Ishikawa (cell line): ENCODE measurements at regions not wholly inside any gene's neighbourhood (a gene's known extent, or its start where the extent isn't known, plus 50 kb on each side); places are given as distances from the start of the nearest gene placed in this dataset.

Source experiments
- CEBPB ChIP-seq: IDR thresholded peaks from 2 replicates; pipeline ENCODE4 v1.6.1; 2012
- EP300 ChIP-seq: IDR thresholded peaks from 2 replicates; pipeline ENCODE4 v1.6.1; 2012; ENCODE audit warnings: borderline replicate concordance
- RAD21 ChIP-seq: IDR thresholded peaks from 2 replicates; pipeline ENCODE4 v1.6.1; 2012; ENCODE audit warnings: low read depth
- TAF1 ChIP-seq: IDR thresholded peaks from 2 replicates; pipeline ENCODE4 v1.6.1; 2012; ENCODE audit warnings: low read depth, mild to moderate bottlenecking
- TF ChIP-seq, protein P1 (sequence below): IDR thresholded peaks from 2 replicates; pipeline ENCODE4 v1.6.1; 2012; ENCODE audit warnings: low read depth, mild to moderate bottlenecking
- TF ChIP-seq, protein P2 (sequence below): IDR thresholded peaks from 2 replicates; pipeline ENCODE4 v1.6.1; 2012
- TF ChIP-seq, protein P3 (sequence below): IDR thresholded peaks from 2 replicates; pipeline ENCODE4 v1.6.1; 2012

DNA sequence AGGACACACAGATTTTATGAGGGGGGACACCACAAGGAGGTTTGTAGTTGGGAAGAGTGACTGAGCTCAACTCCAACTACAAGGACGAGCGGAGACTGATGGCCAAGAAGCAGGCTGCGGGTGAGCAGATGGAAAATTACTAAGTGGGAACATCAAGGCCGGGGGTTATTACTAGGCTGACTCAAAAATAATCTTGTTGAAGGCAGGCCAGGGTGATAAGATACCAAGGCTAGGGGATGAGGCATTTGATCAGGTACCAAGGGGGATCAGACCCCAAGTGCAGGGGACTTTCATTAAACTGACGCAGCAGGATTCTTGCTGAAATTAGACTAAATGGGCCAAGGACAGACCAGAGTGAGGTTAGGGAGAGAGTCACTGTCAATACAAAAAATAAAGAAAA, 119.4 kb upstream of the SORBS2 start:
- TF ChIP-seq CEBPB (no peak), TAF1 (no peak), EP300 (no peak), RAD21 (no peak)
- TF ChIP-seq, protein P1, sequence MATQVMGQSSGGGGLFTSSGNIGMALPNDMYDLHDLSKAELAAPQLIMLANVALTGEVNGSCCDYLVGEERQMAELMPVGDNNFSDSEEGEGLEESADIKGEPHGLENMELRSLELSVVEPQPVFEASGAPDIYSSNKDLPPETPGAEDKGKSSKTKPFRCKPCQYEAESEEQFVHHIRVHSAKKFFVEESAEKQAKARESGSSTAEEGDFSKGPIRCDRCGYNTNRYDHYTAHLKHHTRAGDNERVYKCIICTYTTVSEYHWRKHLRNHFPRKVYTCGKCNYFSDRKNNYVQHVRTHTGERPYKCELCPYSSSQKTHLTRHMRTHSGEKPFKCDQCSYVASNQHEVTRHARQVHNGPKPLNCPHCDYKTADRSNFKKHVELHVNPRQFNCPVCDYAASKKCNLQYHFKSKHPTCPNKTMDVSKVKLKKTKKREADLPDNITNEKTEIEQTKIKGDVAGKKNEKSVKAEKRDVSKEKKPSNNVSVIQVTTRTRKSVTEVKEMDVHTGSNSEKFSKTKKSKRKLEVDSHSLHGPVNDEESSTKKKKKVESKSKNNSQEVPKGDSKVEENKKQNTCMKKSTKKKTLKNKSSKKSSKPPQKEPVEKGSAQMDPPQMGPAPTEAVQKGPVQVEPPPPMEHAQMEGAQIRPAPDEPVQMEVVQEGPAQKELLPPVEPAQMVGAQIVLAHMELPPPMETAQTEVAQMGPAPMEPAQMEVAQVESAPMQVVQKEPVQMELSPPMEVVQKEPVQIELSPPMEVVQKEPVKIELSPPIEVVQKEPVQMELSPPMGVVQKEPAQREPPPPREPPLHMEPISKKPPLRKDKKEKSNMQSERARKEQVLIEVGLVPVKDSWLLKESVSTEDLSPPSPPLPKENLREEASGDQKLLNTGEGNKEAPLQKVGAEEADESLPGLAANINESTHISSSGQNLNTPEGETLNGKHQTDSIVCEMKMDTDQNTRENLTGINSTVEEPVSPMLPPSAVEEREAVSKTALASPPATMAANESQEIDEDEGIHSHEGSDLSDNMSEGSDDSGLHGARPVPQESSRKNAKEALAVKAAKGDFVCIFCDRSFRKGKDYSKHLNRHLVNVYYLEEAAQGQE: no peak
- TF ChIP-seq, protein P2, sequence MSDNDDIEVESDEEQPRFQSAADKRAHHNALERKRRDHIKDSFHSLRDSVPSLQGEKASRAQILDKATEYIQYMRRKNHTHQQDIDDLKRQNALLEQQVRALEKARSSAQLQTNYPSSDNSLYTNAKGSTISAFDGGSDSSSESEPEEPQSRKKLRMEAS: no peak
- TF ChIP-seq, protein P3, sequence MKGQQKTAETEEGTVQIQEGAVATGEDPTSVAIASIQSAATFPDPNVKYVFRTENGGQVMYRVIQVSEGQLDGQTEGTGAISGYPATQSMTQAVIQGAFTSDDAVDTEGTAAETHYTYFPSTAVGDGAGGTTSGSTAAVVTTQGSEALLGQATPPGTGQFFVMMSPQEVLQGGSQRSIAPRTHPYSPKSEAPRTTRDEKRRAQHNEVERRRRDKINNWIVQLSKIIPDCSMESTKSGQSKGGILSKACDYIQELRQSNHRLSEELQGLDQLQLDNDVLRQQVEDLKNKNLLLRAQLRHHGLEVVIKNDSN: no peak
